BLaER1 treated with 17β-estradiol and CSF1 and Interleukin-3, amounts not matched to agents 10 nM and 100 nM (cell line): ENCODE measurements at regions not wholly inside any gene's neighbourhood (a gene's known extent, or its start where the extent isn't known, plus 50 kb on each side); places are given as distances from the start of the nearest gene placed in this dataset.
"Not testable (repeated sequence)": the region's sequence is repeated elsewhere in the genome, so short reads cannot be mapped to it uniquely, and the experiment has no call there.

Experiments
- H3K27ac ChIP-seq, 11 experiments: shearing (Covaris generic); formaldehyde crosslinking; 2 replicates each; pipeline ENCODE4 v1.8.1; 2022
- H3K27me3 ChIP-seq, 11 experiments: shearing (Covaris generic); formaldehyde crosslinking; 2 replicates each; pipeline ENCODE4 v1.8.1; 2022
- H3K36me3 ChIP-seq, 11 experiments: shearing (Covaris generic); formaldehyde crosslinking; 2 replicates each; pipeline ENCODE4 v1.8.1; 2022
- H3K4me1 ChIP-seq, 10 experiments: shearing (Covaris generic); formaldehyde crosslinking; 2 replicates each; pipeline ENCODE4 v1.8.1; 2022
- H3K4me2 ChIP-seq, 11 experiments: shearing (Covaris generic); formaldehyde crosslinking; 2 replicates each; pipeline ENCODE4 v1.8.1; 2022
- H3K4me3 ChIP-seq, 10 experiments: shearing (Covaris generic); formaldehyde crosslinking; 2 replicates each; pipeline ENCODE4 v1.8.1; 2022
- H3K9ac ChIP-seq, 11 experiments: shearing (Covaris generic); formaldehyde crosslinking; 2 replicates each; pipeline ENCODE4 v1.8.1; 2022
- H3K9me3 ChIP-seq, 11 experiments: shearing (Covaris generic); formaldehyde crosslinking; replicated peaks in 1 of 11; 2 replicates each; pipeline ENCODE4 v1.8.1; 2022
- H4K20me1 ChIP-seq, 11 experiments: shearing (Covaris generic); formaldehyde crosslinking; 2 replicates each; pipeline ENCODE4 v1.8.1; 2022
- Cebpa-rat ChIP-seq, 11 experiments: shearing (Covaris generic); IDR thresholded peaks; 2 replicates each; pipeline ENCODE4 v1.8.1; 2022

DNA sequence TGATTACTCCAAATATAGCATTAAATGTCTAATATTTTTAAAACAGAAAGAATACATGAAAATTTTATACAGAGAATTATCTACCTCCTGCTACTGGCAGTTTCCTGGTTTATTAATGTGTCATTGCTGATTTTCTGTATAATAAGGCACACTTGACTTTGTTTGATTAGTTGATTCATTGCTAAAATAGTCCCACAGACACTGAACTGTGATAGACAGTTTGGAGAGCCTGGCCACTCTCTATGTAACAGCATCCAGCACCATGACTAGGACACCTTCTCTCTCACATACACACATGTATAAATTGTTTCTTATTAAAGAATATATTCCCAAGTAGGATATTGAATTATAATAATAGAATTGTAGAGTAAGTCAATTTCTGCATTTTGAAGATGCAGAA is 368.5 kb upstream of the SNX7 start:
- H3K9me3 ChIP-seq = no peaks in the 10 kb centered on the region
- no peaks in the 10 kb centered on the region for H4K20me1 ChIP-seq
- H3K27me3 ChIP-seq = no peaks in the 10 kb centered on the region
- H3K36me3 ChIP-seq = no peaks in the 10 kb centered on the region
- H3K9ac ChIP-seq = no peak overlapping the region
- peaks cover 0 to 4% (median 0%) of the 10 kb centered on the region in 10 experiments; a peak in 4 of 20 replicates for H3K4me1 ChIP-seq
- no peak overlapping the region for H3K4me2 ChIP-seq
- no peak overlapping the region for H3K27ac ChIP-seq
- TF ChIP-seq Cebpa-rat (IDR thresholded peaks at IDR 0.05) = no peak
- no peak overlapping the region for H3K4me3 ChIP-seq

GRCh38 chr1:98289311-98289710 is 368.5 kb upstream of the DPYD start:
- Histone ChIP-seq H3K4me3 (no peak overlapping the region), H3K9me3 (peaks cover 0 to 5% (median 0%) of the 10 kb centered on the region in 11 experiments; a peak in 1 of 22 replicates)

DNA sequence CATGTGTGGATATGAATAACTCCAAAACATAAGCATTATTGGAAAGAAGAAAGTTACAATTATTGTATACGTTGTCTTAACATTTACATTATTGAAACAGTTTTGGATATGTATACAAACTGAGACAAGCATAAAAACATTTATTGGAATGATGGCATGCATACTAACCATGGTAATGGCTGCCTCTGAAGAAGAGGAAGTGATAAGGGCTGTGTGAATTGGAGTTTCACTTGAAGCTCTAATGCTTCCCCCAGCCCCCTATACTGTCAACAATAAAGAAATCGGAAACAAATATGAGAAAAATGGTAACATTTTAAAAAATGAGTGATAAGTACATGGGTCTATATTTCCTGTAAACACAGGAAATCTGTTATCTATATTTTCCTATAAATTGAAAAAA is 367.7 kb upstream of the DPYD start:
- Histone ChIP-seq H3K9me3 (peaks cover 0 to 5% (median 0%) of the 10 kb centered on the region in 11 experiments; a peak in 2 of 22 replicates), H3K27ac (no peak overlapping the region), H3K27me3 (no peaks in the 10 kb centered on the region), H3K4me1 (peaks cover 0 to 23% (median 6%) of the 10 kb centered on the region in 10 experiments; a peak in 8 of 20 replicates), H3K4me3 (no peak overlapping the region), H3K9ac (no peak overlapping the region), H3K4me2 (no peak overlapping the region; a peak in 1 of 22 replicates), H3K36me3 (no peaks in the 10 kb centered on the region), H4K20me1 (no peaks in the 10 kb centered on the region)
- TF ChIP-seq Cebpa-rat (IDR thresholded peaks at IDR 0.05) = no peak

More at GRCh38 chr1:98289311-98289710, 368.5 kb upstream of the DPYD start:
- H4K20me1 ChIP-seq = no peaks in the 10 kb centered on the region
- no peak overlapping the region for H3K27ac ChIP-seq
- TF ChIP-seq Cebpa-rat (IDR thresholded peaks at IDR 0.05) = no peak
- no peak overlapping the region for H3K9ac ChIP-seq
- no peaks in the 10 kb centered on the region for H3K36me3 ChIP-seq
- peaks cover 0 to 23% (median 6%) of the 10 kb centered on the region in 10 experiments; a peak in 8 of 20 replicates for H3K4me1 ChIP-seq
- H3K27me3 ChIP-seq = no peaks in the 10 kb centered on the region
- no peak overlapping the region for H3K4me2 ChIP-seq

DNA sequence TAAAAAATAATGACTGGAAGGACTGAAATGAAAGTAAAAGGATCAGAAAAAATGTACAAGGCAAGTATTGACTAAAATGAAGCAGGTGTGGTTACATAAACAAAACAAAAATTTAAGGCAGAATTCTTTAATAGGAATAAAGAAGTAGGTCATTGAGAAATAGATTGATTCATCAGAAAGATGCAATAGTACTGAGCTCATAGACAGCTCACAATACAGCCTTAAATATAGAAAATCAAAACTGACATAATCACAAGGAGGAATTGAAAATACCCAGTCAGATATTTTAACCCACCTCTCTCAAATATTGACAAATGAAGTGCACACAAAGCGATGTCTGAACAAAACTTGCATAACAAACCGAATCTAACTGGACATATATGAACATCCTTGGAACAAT is 366.8 kb upstream of the DPYD start:
- no peaks in the 10 kb centered on the region for H4K20me1 ChIP-seq
- H3K9me3 ChIP-seq = peaks cover 0 to 7% (median 0%) of the 10 kb centered on the region in 11 experiments; a peak in 2 of 22 replicates
- TF ChIP-seq Cebpa-rat (IDR thresholded peaks at IDR 0.05) = no peak
- H3K4me3 ChIP-seq = no peak overlapping the region
- no peaks in the 10 kb centered on the region for H3K27me3 ChIP-seq
- no peak overlapping the region for H3K27ac ChIP-seq
- peaks cover 0 to 23% (median 6%) of the 10 kb centered on the region in 10 experiments; a peak in 8 of 20 replicates for H3K4me1 ChIP-seq
- no peak overlapping the region for H3K9ac ChIP-seq
- H3K4me2 ChIP-seq = peak overlapping the region in 1 of 11 experiments; percentile 19; a peak in 3 of 22 replicates
- no peaks in the 10 kb centered on the region for H3K36me3 ChIP-seq

DNA sequence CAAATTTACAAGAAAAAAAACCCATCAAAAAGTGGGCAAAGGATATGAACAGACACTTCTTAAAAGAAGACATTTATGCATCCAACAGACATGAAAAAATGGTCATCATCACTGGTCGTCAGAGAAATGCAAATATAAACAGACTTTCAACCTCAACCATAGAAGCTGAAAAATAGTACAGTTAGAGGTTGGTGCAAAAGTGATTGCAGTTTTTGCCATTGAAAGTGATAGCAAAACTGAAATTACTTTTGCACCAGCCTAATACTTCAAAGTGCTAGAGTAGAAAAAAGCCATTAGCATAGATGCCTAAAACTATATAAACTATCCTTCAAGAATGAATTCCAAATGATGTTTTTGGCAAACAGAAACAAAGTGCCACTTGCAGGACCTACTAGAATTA is 365.8 kb upstream of the DPYD start:
- no peak overlapping the region for H3K4me3 ChIP-seq
- H3K36me3 ChIP-seq = no peaks in the 10 kb centered on the region
- peaks cover 0 to 23% (median 6%) of the 10 kb centered on the region in 10 experiments; a peak in 8 of 20 replicates for H3K4me1 ChIP-seq
- H3K9ac ChIP-seq = no peak overlapping the region
- H4K20me1 ChIP-seq = no peaks in the 10 kb centered on the region
- H3K27me3 ChIP-seq = no peaks in the 10 kb centered on the region
- TF ChIP-seq Cebpa-rat (IDR thresholded peaks at IDR 0.05) = no peak
- H3K9me3 ChIP-seq = peaks cover 0 to 7% (median 0%) of the 10 kb centered on the region in 11 experiments; a peak in 2 of 22 replicates
- H3K4me2 ChIP-seq = no peak overlapping the region
- peak overlapping the region in 1 of 11 experiments; percentile 65; a peak in 1 of 22 replicates for H3K27ac ChIP-seq

GRCh38 chr1:98285286-98285685 is 364.5 kb upstream of the DPYD start:
- peaks cover 0 to 23% (median 6%) of the 10 kb centered on the region in 10 experiments; a peak in 8 of 20 replicates for H3K4me1 ChIP-seq
- H3K9me3 ChIP-seq, H3K9ac ChIP-seq, H4K20me1 ChIP-seq, H3K27me3 ChIP-seq, H3K36me3 ChIP-seq, H3K4me3 ChIP-seq: not testable (repeated sequence)
- H3K4me2 ChIP-seq = peak overlapping the region in 4 of 11 experiments; percentile 30 to 42 (median 36); a peak in 4 of 22 replicates
- peak overlapping the region in 7 of 11 experiments; percentile 35 to 65 (median 52); a peak in 10 of 22 replicates for H3K27ac ChIP-seq

- Histone ChIP-seq H3K9me3 (peaks cover 0 to 7% (median 0%) of the 10 kb centered on the region in 11 experiments; a peak in 2 of 22 replicates), H3K4me3 (no peak overlapping the region)
Measured at GRCh38 chr1:98280049-98280448, 359.2 kb upstream of the DPYD start.

DNA sequence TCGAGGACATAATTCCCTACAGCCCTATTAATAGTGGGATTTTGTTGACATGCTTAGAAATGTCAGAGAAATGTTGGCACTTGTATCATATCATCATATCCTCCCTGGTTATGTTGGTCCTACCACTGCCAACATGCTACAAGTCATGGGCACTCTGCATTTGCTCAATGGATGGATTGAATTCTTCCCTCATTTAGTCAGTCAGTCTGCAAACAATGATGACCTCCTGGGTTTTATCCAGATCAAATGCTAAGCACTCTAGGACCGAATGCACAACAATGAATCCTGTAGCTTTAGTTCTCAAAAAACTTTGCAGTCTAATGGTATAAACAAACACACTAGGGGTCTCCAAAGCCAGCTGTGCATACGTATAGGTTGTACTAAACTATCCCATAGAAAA is 357.2 kb upstream of the DPYD start:
- Histone ChIP-seq H3K4me1 (peaks cover 0 to 12% (median 0%) of the 10 kb centered on the region in 10 experiments; a peak in 4 of 20 replicates), H3K4me2 (no peak overlapping the region), H3K27ac (no peak overlapping the region), H4K20me1 (no peaks in the 10 kb centered on the region), H3K27me3 (no peaks in the 10 kb centered on the region), H3K4me3 (no peak overlapping the region), H3K36me3 (no peaks in the 10 kb centered on the region), H3K9me3 (peaks cover 0 to 4% (median 0%) of the 10 kb centered on the region in 11 experiments; a peak in 1 of 22 replicates), H3K9ac (no peak overlapping the region)
- no peak for TF ChIP-seq Cebpa-rat (IDR thresholded peaks at IDR 0.05)

More at GRCh38 chr1:98280049-98280448, 359.2 kb upstream of the DPYD start:
- Histone ChIP-seq H3K9ac (no peak overlapping the region), H4K20me1 (no peaks in the 10 kb centered on the region), H3K4me2 (no peak overlapping the region), H3K36me3 (no peaks in the 10 kb centered on the region), H3K27me3 (no peaks in the 10 kb centered on the region), H3K27ac (no peak overlapping the region), H3K4me1 (peaks cover 0 to 12% (median 0%) of the 10 kb centered on the region in 10 experiments; a peak in 5 of 20 replicates)
- TF ChIP-seq Cebpa-rat (IDR thresholded peaks at IDR 0.05) = no peak

- no peak overlapping the region for H3K4me3 ChIP-seq
- no peaks in the 10 kb centered on the region for H4K20me1 ChIP-seq
- H3K27me3 ChIP-seq = no peaks in the 10 kb centered on the region
- H3K9ac ChIP-seq = peak overlapping the region in 1 of 11 experiments; percentile 31; a peak in 1 of 22 replicates
- H3K27ac ChIP-seq = peak overlapping the region in 3 of 11 experiments; percentile 15 to 51 (median 51); a peak in 4 of 22 replicates
- H3K4me2 ChIP-seq = peak overlapping the region in 3 of 11 experiments; percentile 25 to 28 (median 27); a peak in 4 of 22 replicates
- H3K36me3 ChIP-seq = no peaks in the 10 kb centered on the region
- no peak for TF ChIP-seq Cebpa-rat (IDR thresholded peaks at IDR 0.05)
- peaks cover 0 to 12% (median 0%) of the 10 kb centered on the region in 10 experiments; a peak in 4 of 20 replicates for H3K4me1 ChIP-seq
- peaks cover 0 to 4% (median 0%) of the 10 kb centered on the region in 11 experiments; a peak in 1 of 22 replicates for H3K9me3 ChIP-seq
Measured at GRCh38 chr1:98277118-98277517, 356.3 kb upstream of the DPYD start.
